GM23248 (cell line): ENCODE measurements at regions not wholly inside any gene's neighbourhood (a gene's known extent, or its start where the extent isn't known, plus 50 kb on each side); places are given as distances from the start of the nearest gene placed in this dataset.

ENCODE experiments used
- DNase-seq: peaks from one replicate; pipeline ENCODE4 v3.0.0-alpha.2; 2015
- H2AFZ ChIP-seq: fragments of 200-600 bp; sonication (generic); 2 replicates; pipeline ENCODE4 v1.6.1; 2016; ENCODE audit warnings: antibody characterized with exemption
- H3F3A ChIP-seq: fragments of 200-600 bp; sonication (generic); 2 replicates; pipeline ENCODE4 v1.6.1; 2016; ENCODE audit warnings: mild to moderate bottlenecking, antibody characterized with exemption, mixed run types; ENCODE audit not compliant: insufficient read depth
- H3K27ac ChIP-seq: fragments of 200-600 bp; sonication (generic); 2 replicates; pipeline ENCODE4 v1.5.1; 2016; ENCODE audit warnings: mild to moderate bottlenecking
- H3K27me3 ChIP-seq: fragments of 200-600 bp; sonication (generic); replicated peaks from 2 replicates; pipeline ENCODE4 v1.6.1; 2016; ENCODE audit warnings: mild to moderate bottlenecking; ENCODE audit not compliant: insufficient read depth
- H3K36me3 ChIP-seq: fragments of 200-600 bp; sonication (generic); 2 replicates; pipeline ENCODE4 v1.6.1; 2016; ENCODE audit warnings: low read depth, mild to moderate bottlenecking
- H3K4me1 ChIP-seq: fragments of 200-600 bp; sonication (generic); 2 replicates; pipeline ENCODE4 v1.6.1; 2016; ENCODE audit warnings: mild to moderate bottlenecking; ENCODE audit not compliant: insufficient read depth
- H3K4me2 ChIP-seq: fragments of 200-600 bp; sonication (generic); one replicate; pipeline ENCODE4 v1.6.1; 2016; ENCODE audit warnings: mild to moderate bottlenecking; ENCODE audit not compliant: unreplicated experiment
- H3K4me3 ChIP-seq: fragments of 200-600 bp; sonication (generic); 2 replicates; pipeline ENCODE4 v1.5.1; 2016; ENCODE audit warnings: mild to moderate bottlenecking
- H3K79me2 ChIP-seq: fragments of 200-600 bp; sonication (generic); 2 replicates; pipeline ENCODE4 v1.6.1; 2016; ENCODE audit warnings: mild to moderate bottlenecking; ENCODE audit not compliant: insufficient read depth
- H3K9ac ChIP-seq: fragments of 200-600 bp; sonication (generic); 2 replicates; pipeline ENCODE4 v1.6.1; 2016; ENCODE audit warnings: mild to moderate bottlenecking
- H3K9me2 ChIP-seq: fragments of 200-600 bp; sonication (generic); 2 replicates; pipeline ENCODE4 v1.6.1; 2016; ENCODE audit warnings: mixed run types, mild to moderate bottlenecking, moderate library complexity; ENCODE audit not compliant: insufficient read depth
- H3K9me3 ChIP-seq: fragments of 200-600 bp; sonication (generic); one replicate; pipeline ENCODE4 v1.6.1; 2017; ENCODE audit warnings: low read depth
- H4K20me1 ChIP-seq: fragments of 200-600 bp; sonication (generic); 2 replicates; pipeline ENCODE4 v1.6.0; 2016; ENCODE audit not compliant: insufficient read depth
- EZH2 ChIP-seq: fragments of 200-600 bp; sonication (generic); IDR thresholded peaks from 2 replicates; pipeline ENCODE4 v1.6.1; 2018; ENCODE audit warnings: antibody characterized with exemption, mild to moderate bottlenecking; ENCODE audit not compliant: insufficient read depth, poor library complexity, severe bottlenecking
- EZH2phosphoT487 ChIP-seq: fragments of 200-600 bp; sonication (generic); IDR thresholded peaks from 2 replicates; pipeline ENCODE4 v1.6.1; 2018; ENCODE audit warnings: antibody characterized with exemption, moderate library complexity, mild to moderate bottlenecking, low read depth; ENCODE audit not compliant: insufficient read depth
- WGBS, 2 experiments: methylation state at CpG; one replicate each; pipeline ENCODE4 v1.1.6; 2015 to 2017; ENCODE audit warnings: low lambda C conversion rate in 2 of 2, low coverage in 1 of 2; ENCODE audit errors: missing lambda C conversion rate in 2 of 2; 5-methylcytosine and 5-hydroxymethylcytosine counted together
- in situ Hi-C: fragments of 300-500 bp; cut with MboI; formaldehyde crosslinking; loops from 2 replicates; pipeline ENCODE4 v1.15.0; 2020

DNA sequence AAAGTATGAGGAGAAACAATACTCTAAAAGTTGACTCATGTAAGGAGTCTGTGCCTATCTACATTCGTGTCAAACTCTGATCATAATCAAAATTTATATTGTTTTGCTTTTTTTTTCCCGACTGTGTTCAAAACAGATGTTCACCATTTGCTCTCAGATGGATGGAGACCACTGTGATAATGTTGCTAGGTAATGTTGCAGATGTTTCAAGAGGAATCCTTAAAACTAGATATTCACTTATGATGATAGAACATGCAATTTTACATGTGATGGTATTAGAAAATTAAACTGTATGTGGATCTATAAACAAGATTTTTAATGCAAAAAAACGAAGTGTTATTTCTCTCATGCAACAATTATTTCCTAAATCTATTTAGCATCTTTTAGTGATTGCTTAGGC lies 1080.1 kb downstream of the REEP3 start:
- DNase-seq: no peak
- Histone ChIP-seq H3K27ac (no peak overlapping the region), H3K36me3 (no peaks in the 10 kb centered on the region), H3F3A (no peaks in the 10 kb centered on the region), H3K4me2 (no peak overlapping the region), H3K9ac (no peak overlapping the region), H3K9me3 (no peaks in the 10 kb centered on the region), H3K27me3 (no peaks in the 10 kb centered on the region), H3K4me3 (no peak overlapping the region), H3K79me2 (no peaks in the 10 kb centered on the region), H2AFZ (no peak overlapping the region), H4K20me1 (no peaks in the 10 kb centered on the region), H3K9me2 (no peaks in the 10 kb centered on the region), H3K4me1 (no peaks in the 10 kb centered on the region)
- in situ Hi-C loops: no loop called here
- WGBS, 2 experiments: 1 to 3% methylated on average over 3 of the region's 3 CpGs
- TF ChIP-seq EZH2 (no peak), EZH2phosphoT487 (no peak)

DNA sequence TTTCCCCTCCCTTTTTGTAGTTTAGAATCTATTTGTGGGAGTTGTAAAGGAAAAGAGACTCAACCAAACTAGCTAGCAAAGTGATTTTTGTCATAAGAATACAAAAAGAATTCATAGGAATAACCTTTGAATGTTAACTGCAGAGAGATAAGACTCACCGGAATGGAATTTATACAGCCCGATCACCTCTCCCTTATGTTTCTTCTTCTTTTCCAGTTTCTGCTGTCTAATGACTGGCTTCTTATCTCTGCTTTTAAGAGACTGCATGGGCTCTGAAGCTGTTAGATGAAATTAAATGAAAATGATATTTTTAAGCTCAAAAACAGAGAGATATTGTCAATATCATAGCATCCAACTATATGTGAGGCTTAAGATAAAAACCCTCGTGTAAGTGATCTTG lies 1095.9 kb downstream of the REEP3 start:
- DNase-seq: no peak
- Histone ChIP-seq H3K9ac (no peak overlapping the region), H2AFZ (no peak overlapping the region), H3K4me2 (no peak overlapping the region), H3K36me3 (no peaks in the 10 kb centered on the region), H3K4me1 (no peaks in the 10 kb centered on the region), H4K20me1 (no peaks in the 10 kb centered on the region), H3K27me3 (no peaks in the 10 kb centered on the region), H3K9me2 (no peaks in the 10 kb centered on the region), H3K4me3 (no peak overlapping the region), H3K27ac (no peak overlapping the region), H3K9me3 (no peaks in the 10 kb centered on the region), H3F3A (no peaks in the 10 kb centered on the region), H3K79me2 (no peaks in the 10 kb centered on the region)
- in situ Hi-C loops: no loop called here
- TF ChIP-seq EZH2 (no peak), EZH2phosphoT487 (no peak)
- 47 to 50% methylated on average over 3 of the region's 3 CpGs for whole genome bisulfite sequencing, 2 experiments

DNA sequence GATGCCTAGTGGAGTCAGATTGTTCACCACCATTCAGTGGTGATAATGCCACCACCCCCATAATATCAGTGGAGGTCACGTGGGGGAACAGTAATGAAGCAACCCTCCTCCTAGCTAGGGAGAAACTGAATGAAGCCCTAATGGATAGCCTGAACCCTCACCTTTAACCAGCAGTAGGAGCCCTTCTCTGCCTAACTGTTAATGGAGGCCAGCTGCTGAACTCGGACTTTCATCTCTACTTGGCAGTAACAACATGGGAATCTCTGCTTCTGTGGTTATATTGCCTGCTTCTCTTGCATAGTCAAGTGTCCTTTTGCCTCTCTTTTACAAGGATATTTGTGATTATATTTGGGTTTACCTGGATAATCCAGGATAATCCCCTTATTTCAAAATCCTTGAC lies 1097.9 kb downstream of the REEP3 start:
- no peaks in the 10 kb centered on the region for H3F3A ChIP-seq
- in situ Hi-C loops: no loop called here
- H3K9me2 ChIP-seq: no peaks in the 10 kb centered on the region
- DNase-seq: no peak
- no peaks in the 10 kb centered on the region for H3K4me1 ChIP-seq
- H3K27ac ChIP-seq: no peak overlapping the region
- no peaks in the 10 kb centered on the region for H3K79me2 ChIP-seq
- no peak for TF ChIP-seq EZH2
- no peak for TF ChIP-seq EZH2phosphoT487
- no peak overlapping the region for H3K9ac ChIP-seq
- no peaks in the 10 kb centered on the region for H3K9me3 ChIP-seq
- H3K36me3 ChIP-seq: no peaks in the 10 kb centered on the region
- H3K27me3 ChIP-seq: no peaks in the 10 kb centered on the region
- H4K20me1 ChIP-seq: no peaks in the 10 kb centered on the region
- H3K4me3 ChIP-seq: no peak overlapping the region
- WGBS, 2 experiments: 5 to 8% methylated on average over 2 of the region's 2 CpGs
- no peak overlapping the region for H2AFZ ChIP-seq
- no peak overlapping the region for H3K4me2 ChIP-seq

DNA sequence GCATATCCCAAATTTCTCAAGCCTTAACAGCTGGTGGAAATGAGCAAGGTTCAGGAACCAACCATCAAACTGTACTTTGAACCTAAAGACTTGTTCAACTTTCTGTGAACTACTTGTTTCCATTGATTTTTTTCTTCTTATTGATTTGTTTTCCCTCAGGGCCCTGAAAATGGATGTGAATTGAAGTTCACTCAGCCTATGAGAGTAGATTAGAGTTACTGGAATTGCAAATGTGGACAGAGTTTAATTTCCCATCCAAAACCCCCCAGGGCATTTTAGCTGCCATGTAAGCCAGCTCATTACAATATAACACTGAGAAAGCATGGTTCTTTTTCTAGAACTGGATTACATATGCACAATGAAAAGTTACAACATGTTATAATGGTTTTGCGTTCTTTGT lies 1105.7 kb downstream of the REEP3 start:
- Histone ChIP-seq H3K4me1 (no peaks in the 10 kb centered on the region), H3K9me3 (no peaks in the 10 kb centered on the region), H3K4me3 (no peak overlapping the region), H4K20me1 (no peaks in the 10 kb centered on the region), H3F3A (no peaks in the 10 kb centered on the region), H3K9ac (no peak overlapping the region), H3K4me2 (no peak overlapping the region), H3K27ac (no peak overlapping the region), H3K79me2 (no peaks in the 10 kb centered on the region), H3K9me2 (no peaks in the 10 kb centered on the region), H3K36me3 (no peaks in the 10 kb centered on the region), H2AFZ (no peak overlapping the region), H3K27me3 (no peaks in the 10 kb centered on the region)
- in situ Hi-C loops: no loop called here
- no peak for TF ChIP-seq EZH2phosphoT487
- TF ChIP-seq EZH2: no peak
- WGBS, 2 experiments: 41 to 42% methylated on average over 1 of the region's 1 CpG
- DNase-seq: no peak

DNA sequence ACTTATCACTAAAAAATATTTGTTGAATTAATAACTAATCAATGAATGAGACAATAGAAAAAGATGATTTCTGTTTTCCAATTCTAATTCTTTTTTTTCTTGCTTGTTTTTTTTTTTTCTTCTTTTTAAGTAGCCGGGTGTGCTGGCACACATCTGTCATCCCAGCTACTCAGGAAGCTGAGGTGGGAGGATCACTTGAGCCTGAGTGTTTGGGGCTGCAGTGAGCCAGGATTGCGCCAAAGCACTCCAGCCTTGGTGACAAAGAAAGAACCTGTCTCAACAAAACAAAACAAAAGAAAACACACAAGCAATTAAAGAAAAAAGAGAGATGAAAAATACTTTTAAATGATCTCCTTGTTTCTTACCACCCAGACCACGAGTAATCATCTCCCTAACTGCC lies 1109.3 kb downstream of the REEP3 start:
- H3K9me2 ChIP-seq: no peaks in the 10 kb centered on the region; the same call in 1 of the 2 replicates
- H3K36me3 ChIP-seq: no peaks in the 10 kb centered on the region
- no peak for TF ChIP-seq EZH2
- H2AFZ ChIP-seq: no peak overlapping the region
- H3K27me3 ChIP-seq: no peaks in the 10 kb centered on the region
- WGBS, 2 experiments: 0 to 6% methylated on average over 3 of the region's 3 CpGs
- H3K9ac ChIP-seq: no peak overlapping the region
- in situ Hi-C loops: no loop called here
- H3K4me2 ChIP-seq: no peak overlapping the region
- H3F3A ChIP-seq: no peaks in the 10 kb centered on the region
- DNase-seq: no peak
- no peaks in the 10 kb centered on the region for H3K79me2 ChIP-seq
- H4K20me1 ChIP-seq: no peaks in the 10 kb centered on the region
- H3K9me3 ChIP-seq: no peaks in the 10 kb centered on the region
- no peak overlapping the region for H3K27ac ChIP-seq
- H3K4me1 ChIP-seq: no peaks in the 10 kb centered on the region
- H3K4me3 ChIP-seq: no peak overlapping the region
